Karpas-422 (cell line): ENCODE measurements at regions not wholly inside any gene's neighbourhood (a gene's known extent, or its start where the extent isn't known, plus 50 kb on each side); places are given as distances from the start of the nearest gene placed in this dataset.

ENCODE experiments used
- DNase-seq: peaks from one replicate; pipeline ENCODE4 v3.0.0-alpha.2; 2015
- H2AFZ ChIP-seq: fragments of 200-600 bp; sonication (generic); 2 replicates; pipeline ENCODE4 v1.6.1; 2014; ENCODE audit warnings: antibody characterized with exemption, low read length, mixed read lengths
- H3K27ac ChIP-seq: fragments of 200-600 bp; sonication (generic); 2 replicates; pipeline ENCODE4 v1.5.1; 2014; ENCODE audit warnings: mild to moderate bottlenecking, low read length, moderate library complexity
- H3K27me3 ChIP-seq: fragments of 200-600 bp; sonication (generic); 2 replicates; pipeline ENCODE4 v1.6.1; 2014; ENCODE audit warnings: low read length, mixed read lengths
- H3K36me3 ChIP-seq: fragments of 200-600 bp; sonication (generic); 2 replicates; pipeline ENCODE4 v1.6.1; 2014; ENCODE audit warnings: low read length, mixed read lengths; ENCODE audit not compliant: insufficient read depth
- H3K4me1 ChIP-seq: fragments of 200-600 bp; sonication (generic); 2 replicates; pipeline ENCODE4 v1.6.1; 2014; ENCODE audit warnings: mild to moderate bottlenecking, low read length, mixed read lengths
- H3K4me2 ChIP-seq: fragments of 200-600 bp; sonication (generic); 2 replicates; pipeline ENCODE4 v1.6.1; 2014; ENCODE audit warnings: low read length, low read depth, mild to moderate bottlenecking; ENCODE audit not compliant: poor library complexity, severe bottlenecking
- H3K4me3 ChIP-seq: fragments of 200-600 bp; sonication (generic); 2 replicates; pipeline ENCODE4 v1.5.1; 2014; ENCODE audit warnings: mild to moderate bottlenecking, antibody characterized with exemption, low read length, mixed read lengths
- H3K79me2 ChIP-seq: fragments of 200-600 bp; sonication (generic); 2 replicates; pipeline ENCODE4 v1.6.1; 2014; ENCODE audit warnings: mild to moderate bottlenecking, low read length, mixed read lengths
- H3K9ac ChIP-seq: fragments of 200-600 bp; sonication (generic); 2 replicates; pipeline ENCODE4 v1.6.0; 2014; ENCODE audit warnings: low read length
- H3K9me2 ChIP-seq: fragments of 200-600 bp; sonication (generic), shearing (Covaris generic); replicated peaks from 2 replicates; pipeline ENCODE4 v1.6.0; 2014; ENCODE audit warnings: mild to moderate bottlenecking, low read length, moderate library complexity; ENCODE audit not compliant: insufficient read depth
- H3K9me3 ChIP-seq: fragments of 300-700, 200-600 bp; sonication (generic); 2 replicates; pipeline ENCODE4 v1.6.1; 2014; ENCODE audit warnings: low read length, mixed read lengths
- H4K20me1 ChIP-seq: fragments of 200-600 bp; sonication (generic); 2 replicates; pipeline ENCODE4 v1.6.1; 2014; ENCODE audit warnings: mild to moderate bottlenecking, antibody characterized with exemption, low read length, low read depth; ENCODE audit not compliant: insufficient read depth

DNA sequence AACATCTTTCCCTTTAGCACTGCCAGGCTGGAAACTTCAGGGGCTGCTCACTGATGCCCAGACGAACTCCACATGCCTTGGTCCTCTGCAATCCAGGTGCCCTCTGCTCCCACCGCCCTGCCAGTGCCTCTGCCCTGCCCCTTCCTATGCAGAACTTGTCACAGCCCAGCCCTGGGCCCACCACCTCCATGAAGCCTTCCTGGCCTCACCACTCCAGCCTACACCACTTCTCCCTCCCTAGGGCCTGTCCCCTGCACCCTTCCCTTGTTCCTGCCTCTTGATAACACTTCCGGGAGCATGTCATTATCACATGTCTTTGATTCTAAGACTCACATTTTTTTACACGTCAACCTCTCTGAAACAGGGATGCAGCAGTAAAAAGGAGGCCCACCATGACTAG, 627.2 kb downstream of the UQCRFS1 start:
- Histone ChIP-seq H3K4me3 (no peak overlapping the region), H3K4me2 (no peak overlapping the region), H3K79me2 (no peaks in the 10 kb centered on the region), H3K27ac (no peak overlapping the region), H3K9me3 (no peaks in the 10 kb centered on the region; the same call in 1 of the 2 replicates), H3K9ac (no peak overlapping the region), H3K36me3 (no peaks in the 10 kb centered on the region), H3K9me2 (no peaks in the 10 kb centered on the region), H3K4me1 (peaks cover 6% of the 10 kb centered on the region), H4K20me1 (no peaks in the 10 kb centered on the region), H2AFZ (no peak overlapping the region), H3K27me3 (no peaks in the 10 kb centered on the region)
- peak; percentile 32 for DNase-seq

DNA sequence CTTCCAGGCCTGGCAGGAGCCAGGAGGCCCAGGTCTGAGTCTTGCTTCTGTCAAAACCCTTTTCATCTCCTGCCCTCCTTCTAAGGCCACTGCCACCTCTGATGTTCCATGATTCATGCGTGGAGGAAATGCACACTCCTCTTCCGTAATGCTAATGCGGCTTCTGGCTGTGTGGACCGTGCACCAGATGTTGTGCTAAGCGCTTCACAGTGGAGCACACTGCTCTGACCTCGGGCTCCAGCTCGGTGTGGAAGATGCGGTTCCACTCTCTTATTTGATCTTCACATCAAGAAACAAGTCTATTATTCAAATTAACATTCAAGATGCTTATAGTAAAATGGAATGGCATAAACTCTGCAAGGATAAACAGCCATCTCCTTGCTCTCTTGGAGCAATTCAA, 629.2 kb downstream of the UQCRFS1 start:
- Histone ChIP-seq H3K9me3 (no peaks in the 10 kb centered on the region), H3K9me2 (no peaks in the 10 kb centered on the region), H3K4me1 (no peaks in the 10 kb centered on the region), H3K9ac (no peak overlapping the region), H4K20me1 (no peaks in the 10 kb centered on the region), H3K27ac (no peak overlapping the region), H3K36me3 (no peaks in the 10 kb centered on the region), H3K27me3 (no peaks in the 10 kb centered on the region), H3K79me2 (no peaks in the 10 kb centered on the region), H3K4me2 (no peak overlapping the region), H3K4me3 (no peak overlapping the region), H2AFZ (no peak overlapping the region)
- DNase-seq = no peak

DNA sequence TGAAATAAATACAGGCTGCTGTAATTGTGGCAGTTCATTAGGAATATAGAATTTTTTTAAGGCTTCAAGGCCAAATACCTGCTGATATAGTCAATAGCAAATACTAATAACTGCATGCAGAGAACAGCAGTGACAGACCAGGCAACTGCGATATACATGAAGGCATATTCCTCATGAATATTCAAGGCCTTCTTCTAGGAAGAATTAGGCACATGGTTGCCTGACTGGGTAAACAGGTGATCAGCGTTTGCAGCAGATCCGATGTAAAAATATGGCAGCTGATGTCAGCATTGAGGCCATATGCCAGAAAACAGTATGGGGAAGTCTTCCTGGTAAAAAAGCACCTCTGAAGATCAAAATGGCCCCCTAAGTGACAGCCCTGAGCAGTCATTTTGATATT, 629.7 kb downstream of the UQCRFS1 start:
- no peak for DNase-seq
- Histone ChIP-seq H3K27ac (no peak overlapping the region), H3K9me3 (no peaks in the 10 kb centered on the region), H3K4me3 (no peak overlapping the region), H3K27me3 (no peaks in the 10 kb centered on the region), H3K4me2 (no peak overlapping the region), H3K79me2 (no peaks in the 10 kb centered on the region), H4K20me1 (no peaks in the 10 kb centered on the region), H3K36me3 (no peaks in the 10 kb centered on the region), H2AFZ (no peak overlapping the region), H3K4me1 (no peaks in the 10 kb centered on the region), H3K9ac (no peak overlapping the region), H3K9me2 (no peaks in the 10 kb centered on the region)

DNA sequence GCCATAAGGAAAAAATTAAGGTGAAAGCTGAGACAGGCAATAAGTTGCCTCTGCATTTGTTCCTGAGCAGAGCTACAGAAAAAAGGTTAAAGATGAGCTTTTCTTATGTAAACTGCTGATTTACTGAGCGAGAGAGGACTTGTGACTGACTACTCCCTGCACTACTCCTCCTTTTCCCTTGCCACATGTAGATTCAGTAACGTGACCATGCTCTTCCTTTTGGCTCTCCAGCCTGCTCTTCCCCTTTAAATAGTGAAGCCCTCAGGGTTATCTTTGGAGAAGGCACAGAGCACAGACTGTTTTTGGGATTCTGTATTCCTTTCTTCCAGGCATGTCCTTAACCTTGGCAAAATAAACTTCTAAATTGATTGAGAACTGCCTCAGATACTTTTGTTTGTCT, 630.2 kb downstream of the UQCRFS1 start:
- no peak for DNase-seq

DNA sequence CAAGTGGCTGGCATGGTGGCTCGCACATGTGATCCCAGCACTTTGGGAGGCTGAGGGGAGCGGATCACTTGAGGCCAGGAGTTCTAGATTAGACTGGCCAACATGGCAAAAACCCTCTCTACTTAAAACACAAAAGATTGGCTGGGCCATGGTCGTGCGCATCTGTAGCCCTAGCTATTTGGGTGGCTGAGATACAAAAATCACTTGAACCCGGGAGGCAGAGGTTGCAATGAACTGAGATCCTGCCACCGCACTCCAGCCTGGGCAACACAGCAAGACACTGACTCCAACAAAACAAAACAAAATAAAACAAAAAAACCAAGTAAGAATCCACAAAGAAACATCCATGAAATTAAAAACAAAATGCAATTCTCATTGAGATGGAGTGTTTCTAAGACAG, 630.6 kb downstream of the UQCRFS1 start:
- DNase-seq = no peak
- no peaks in the 10 kb centered on the region for H3K9me2 ChIP-seq
- H3K9ac ChIP-seq = no peak overlapping the region
- no peak overlapping the region for H3K27ac ChIP-seq
- no peaks in the 10 kb centered on the region for H3K9me3 ChIP-seq
- no peaks in the 10 kb centered on the region for H3K79me2 ChIP-seq
- H3K4me1 ChIP-seq = no peaks in the 10 kb centered on the region
- H2AFZ ChIP-seq = no peak overlapping the region
- no peaks in the 10 kb centered on the region for H4K20me1 ChIP-seq
- H3K4me3 ChIP-seq = no peak overlapping the region
- H3K4me2 ChIP-seq = no peak overlapping the region
- H3K27me3 ChIP-seq = no peaks in the 10 kb centered on the region
- H3K36me3 ChIP-seq = no peaks in the 10 kb centered on the region

More for the DNA sequence above, 630.2 kb downstream of the UQCRFS1 start:
- no peaks in the 10 kb centered on the region for H3K9me2 ChIP-seq
- H4K20me1 ChIP-seq = no peaks in the 10 kb centered on the region
- no peaks in the 10 kb centered on the region for H3K79me2 ChIP-seq
- no peak overlapping the region for H2AFZ ChIP-seq
- no peak overlapping the region for H3K4me2 ChIP-seq
- H3K27ac ChIP-seq = no peak overlapping the region
- no peaks in the 10 kb centered on the region for H3K4me1 ChIP-seq
- no peaks in the 10 kb centered on the region for H3K36me3 ChIP-seq
- H3K27me3 ChIP-seq = no peaks in the 10 kb centered on the region
- H3K9me3 ChIP-seq = no peaks in the 10 kb centered on the region
- no peak overlapping the region for H3K4me3 ChIP-seq
- no peak overlapping the region for H3K9ac ChIP-seq

DNA sequence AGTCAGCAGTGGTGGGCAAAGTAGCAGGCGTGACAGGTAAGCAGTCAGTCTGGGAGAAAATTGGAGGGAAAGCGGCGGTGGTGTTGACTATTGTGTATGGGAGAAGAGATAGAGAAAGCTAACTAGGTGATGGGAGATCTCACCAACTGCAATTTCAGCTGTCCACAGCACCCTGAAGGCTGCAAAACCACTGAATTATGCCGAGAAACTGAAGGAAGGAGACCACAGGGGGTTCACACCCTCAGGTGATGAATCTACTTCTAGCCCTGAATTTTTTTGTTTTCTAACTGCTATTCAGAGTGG, 631.5 kb downstream of the UQCRFS1 start:
- Histone ChIP-seq H3K9me2 (no peaks in the 10 kb centered on the region), H2AFZ (no peak overlapping the region), H3K27me3 (no peaks in the 10 kb centered on the region)

DNA sequence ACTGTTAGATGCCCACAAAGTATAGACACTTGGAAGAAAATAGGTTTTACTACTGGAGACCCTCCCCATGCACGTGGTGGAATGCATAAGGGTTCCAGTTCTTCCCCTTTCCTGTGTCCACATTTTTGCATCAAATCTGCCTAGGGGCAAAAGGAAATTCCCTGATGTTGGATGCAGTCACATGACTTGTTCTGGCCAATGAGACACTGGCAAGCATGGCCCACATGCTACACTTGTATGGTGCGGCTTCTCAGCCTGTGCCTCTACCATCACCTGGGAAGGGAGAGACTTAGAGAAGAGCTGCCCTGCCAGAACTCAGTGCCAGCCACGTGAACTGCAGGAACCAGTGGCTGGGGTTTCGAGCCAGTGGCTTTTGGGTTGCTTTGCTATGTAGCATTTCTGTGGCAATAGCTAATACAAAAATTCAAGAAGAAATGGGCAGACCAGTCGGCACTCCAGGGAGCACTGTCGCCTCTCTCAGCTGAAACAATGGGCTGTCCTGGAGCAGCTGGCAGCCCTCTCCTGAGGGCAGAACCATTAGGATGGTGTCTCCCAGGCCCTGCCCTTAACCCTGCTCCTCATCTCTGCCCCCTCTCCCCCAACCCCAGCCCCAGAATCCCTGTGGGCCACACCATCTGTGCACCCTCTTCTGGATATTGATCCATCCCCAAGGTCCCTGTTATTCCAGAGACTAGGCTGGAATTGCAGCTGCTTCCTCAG, 634.0 kb downstream of the UQCRFS1 start:
- no peak for DNase-seq

More for the DNA sequence above, 631.5 kb downstream of the UQCRFS1 start:
- Histone ChIP-seq H4K20me1 (no peaks in the 10 kb centered on the region), H3K4me3 (no peak overlapping the region), H3K36me3 (no peaks in the 10 kb centered on the region), H3K9me3 (no peaks in the 10 kb centered on the region), H3K4me1 (no peaks in the 10 kb centered on the region), H3K9ac (no peak overlapping the region), H3K4me2 (no peak overlapping the region), H3K79me2 (no peaks in the 10 kb centered on the region), H3K27ac (no peak overlapping the region)
- DNase-seq = no peak

DNA sequence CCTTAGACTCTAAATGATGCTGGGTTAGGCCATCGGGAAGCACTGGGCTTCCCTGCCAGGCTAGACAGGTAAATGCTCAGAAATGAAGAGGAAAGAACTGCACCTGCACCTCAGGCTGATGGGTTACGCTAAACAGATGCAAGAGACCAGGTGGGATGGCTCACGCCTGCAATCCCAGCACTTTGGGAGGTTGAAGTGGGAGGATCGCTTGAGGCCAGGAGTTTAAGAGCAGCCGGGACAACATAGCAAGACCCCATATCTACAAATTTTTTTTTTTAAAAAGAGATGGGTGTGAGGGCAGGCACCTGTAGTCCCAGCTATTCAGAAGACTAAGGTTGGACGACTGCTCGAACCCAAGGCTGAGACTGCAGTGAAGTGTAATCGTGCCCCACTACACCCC, 634.7 kb downstream of the UQCRFS1 start:
- H2AFZ ChIP-seq = no peak overlapping the region
- no peaks in the 10 kb centered on the region for H3K79me2 ChIP-seq
- H3K27me3 ChIP-seq = no peaks in the 10 kb centered on the region

More for the DNA sequence above, 634.0 kb downstream of the UQCRFS1 start:
- Histone ChIP-seq H3K27me3 (no peaks in the 10 kb centered on the region), H4K20me1 (no peaks in the 10 kb centered on the region), H3K36me3 (no peaks in the 10 kb centered on the region), H3K4me2 (no peak overlapping the region), H3K27ac (no peak overlapping the region), H3K9ac (no peak overlapping the region), H3K79me2 (no peaks in the 10 kb centered on the region), H3K9me3 (no peaks in the 10 kb centered on the region), H2AFZ (no peak overlapping the region), H3K4me3 (no peak overlapping the region), H3K9me2 (no peaks in the 10 kb centered on the region), H3K4me1 (no peaks in the 10 kb centered on the region)

More for the DNA sequence above, 634.7 kb downstream of the UQCRFS1 start:
- Histone ChIP-seq H3K27ac (no peak overlapping the region), H3K9ac (no peak overlapping the region), H3K4me3 (no peak overlapping the region), H3K4me2 (no peak overlapping the region), H4K20me1 (no peaks in the 10 kb centered on the region), H3K9me3 (no peaks in the 10 kb centered on the region), H3K4me1 (no peaks in the 10 kb centered on the region), H3K36me3 (no peaks in the 10 kb centered on the region), H3K9me2 (no peaks in the 10 kb centered on the region)
- DNase-seq = no peak
